ENCODE measurements at regions not wholly inside any gene's neighbourhood (a gene's known extent, or its start where the extent isn't known, plus 50 kb on each side); places are given as distances from the start of the nearest gene placed in this dataset.
"Not testable (repeated sequence)": the region's sequence is repeated elsewhere in the genome, so short reads cannot be mapped to it uniquely, and the experiment has no call there.

GRCh38 chr12:47337581-47337980 is 257.8 kb upstream of the AMIGO2 start (continued):
- TF ChIP-seq EZH2phosphoT487 (IDR thresholded peaks at IDR 0.05; ENCODE audit: borderline replicate concordance, low read depth) (no peak), RAD21 (IDR thresholded peaks at IDR 0.05; ENCODE audit: low read length) (no peak), ZBTB33 (IDR thresholded peaks at IDR 0.05; ENCODE audit: borderline replicate concordance, low read depth) (no peak), MAX (IDR thresholded peaks at IDR 0.05; ENCODE audit: low read depth) (no peak), SMC3 (IDR thresholded peaks at IDR 0.05; ENCODE audit: low read depth, low read length) (no peak), YY1 (IDR thresholded peaks at IDR 0.05; ENCODE audit: low read depth) (no peak), RFX5 (IDR thresholded peaks at IDR 0.05; ENCODE audit: low read length) (no peak), IRF3 (IDR thresholded peaks at IDR 0.05; ENCODE audit: low read depth, low read length) (no peak)

- H3F3A ChIP-seq (replicated peaks; ENCODE audit: insufficient read depth); H3K4me1 ChIP-seq (ENCODE audit: control insufficient read depth in 1 of 2, insufficient read depth in 2 of 2, low read depth in 1 of 2, low read length in 1 of 2); H3K36me3 ChIP-seq (replicated peaks in 1 of 2; ENCODE audit: control insufficient read depth in 1 of 2, insufficient read depth in 2 of 2, low read length in 1 of 2); CTCF ChIA-PET; DNase-seq; H3K9me3 ChIP-seq; H3K9ac ChIP-seq; POLR2A ChIA-PET; H3K9me2 ChIP-seq; H3K27ac ChIP-seq (ENCODE audit: low read depth in 2 of 2, low read length in 1 of 2); H2AFZ ChIP-seq (ENCODE audit: low read depth); H3K4me3 ChIP-seq (ENCODE audit: low read depth in 2 of 2, low read length in 1 of 2); H3K79me2 ChIP-seq (ENCODE audit: insufficient read depth); H4K20me1 ChIP-seq (ENCODE audit: insufficient read depth); H3K4me2 ChIP-seq: not testable (repeated sequence)
- H3K27me3 ChIP-seq (ENCODE audit: insufficient read depth): peaks cover 33% of the 10 kb centered on the region; the same call in 1 of the 2 replicates
- WGBS (ENCODE audit: low lambda C conversion rate): 33% methylated on average over 3 of the region's 22 CpGs
Measured at GRCh38 chr12:47333271-47333858, 253.6 kb upstream of the AMIGO2 start.

GRCh38 chr12:47328831-47329545 is 249.2 kb upstream of the AMIGO2 start:
- H3K9me3 ChIP-seq: no peaks in the 10 kb centered on the region
- no peak overlapping the region for H3K4me3 ChIP-seq (ENCODE audit: low read depth in 2 of 2, low read length in 1 of 2)
- DNase-seq: no peak
- no peaks in the 10 kb centered on the region for H3K4me1 ChIP-seq (ENCODE audit: control insufficient read depth in 1 of 2, insufficient read depth in 2 of 2, low read depth in 1 of 2, low read length in 1 of 2)
- 44% methylated on average over 1 of the region's 1 CpG for WGBS (ENCODE audit: low lambda C conversion rate)
- H3K9me2 ChIP-seq: no peaks in the 10 kb centered on the region
- no peak overlapping the region for H3K27ac ChIP-seq (ENCODE audit: low read depth in 2 of 2, low read length in 1 of 2)
- H3K36me3 ChIP-seq (replicated peaks in 1 of 2; ENCODE audit: control insufficient read depth in 1 of 2, insufficient read depth in 2 of 2, low read length in 1 of 2): no peaks in the 10 kb centered on the region
- no peaks in the 10 kb centered on the region for H4K20me1 ChIP-seq (ENCODE audit: insufficient read depth)
- TF ChIP-seq GABPA (IDR thresholded peaks at IDR 0.05; ENCODE audit: low read depth): no peak
- TF ChIP-seq YY1 (IDR thresholded peaks at IDR 0.05; ENCODE audit: low read depth): no peak
- no peak for TF ChIP-seq ELF1 (IDR thresholded peaks at IDR 0.05)
- no peak for TF ChIP-seq POLR2AphosphoS5 (IDR thresholded peaks at IDR 0.05; ENCODE audit: low read depth, low read length)
- TF ChIP-seq JUND (IDR thresholded peaks at IDR 0.05): no peak
- TF ChIP-seq TCF12 (IDR thresholded peaks at IDR 0.05): no peak
- TF ChIP-seq TEAD4 (IDR thresholded peaks at IDR 0.05; ENCODE audit: borderline replicate concordance, insufficient read depth): no peak
- TF ChIP-seq GATA2 (CRISPR knock-in tag; IDR thresholded peaks at IDR 0.05): no peak
- TF ChIP-seq EZH2phosphoT487 (IDR thresholded peaks at IDR 0.05; ENCODE audit: borderline replicate concordance, low read depth): no peak
- TF ChIP-seq NRF1 (IDR thresholded peaks at IDR 0.05; ENCODE audit: low read depth, low read length): no peak
- no peak for TF ChIP-seq RAD21 (IDR thresholded peaks at IDR 0.05; ENCODE audit: low read length)
- no peak for TF ChIP-seq FOXM1 (IDR thresholded peaks at IDR 0.05; ENCODE audit: low read depth)
- no peak for TF ChIP-seq NFIC (IDR thresholded peaks at IDR 0.05; ENCODE audit: borderline replicate concordance)
- CTCF ChIA-PET: no interaction called here
- H3K79me2 ChIP-seq (ENCODE audit: insufficient read depth): no peaks in the 10 kb centered on the region
- H3K4me2 ChIP-seq: no peak overlapping the region
- H2AFZ ChIP-seq (ENCODE audit: low read depth): no peak overlapping the region
- peaks cover 54% of the 10 kb centered on the region; the same call in 1 of the 2 replicates for H3K27me3 ChIP-seq (ENCODE audit: insufficient read depth)
- no peak overlapping the region for H3K9ac ChIP-seq
- POLR2A ChIA-PET: no interaction called here
- peaks cover under 1% of the 10 kb centered on the region for H3F3A ChIP-seq (replicated peaks; ENCODE audit: insufficient read depth)

Data from SK-N-SH (cell line).